ENCODE measurements at regions not wholly inside any gene's neighbourhood (a gene's known extent, or its start where the extent isn't known, plus 50 kb on each side); places are given as distances from the start of the nearest gene placed in this dataset.

DNA sequence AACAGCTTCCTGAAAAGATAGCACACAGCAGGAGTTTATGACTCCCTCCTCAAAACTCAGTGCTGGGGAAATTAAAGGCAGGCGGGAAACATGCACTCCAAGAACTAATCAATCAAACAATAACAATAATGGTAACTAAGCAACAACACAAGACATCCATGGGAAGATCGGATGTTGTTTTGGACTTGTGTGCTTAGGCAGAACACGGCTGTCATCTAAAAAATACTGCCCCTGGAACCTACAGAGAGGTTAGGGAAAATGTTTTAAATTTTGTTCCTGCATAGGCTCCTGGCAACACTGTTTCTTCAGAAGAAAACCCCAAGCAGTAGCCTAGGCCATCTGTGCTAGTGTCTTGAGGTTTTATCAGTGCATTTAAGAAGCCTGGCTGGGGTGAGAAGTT is 1378.2 kb downstream of the STIM2 start:
- TF ChIP-seq POLR2AphosphoS5 (IDR thresholded peaks at IDR 0.05), result no peak
- TF ChIP-seq, protein P1, sequence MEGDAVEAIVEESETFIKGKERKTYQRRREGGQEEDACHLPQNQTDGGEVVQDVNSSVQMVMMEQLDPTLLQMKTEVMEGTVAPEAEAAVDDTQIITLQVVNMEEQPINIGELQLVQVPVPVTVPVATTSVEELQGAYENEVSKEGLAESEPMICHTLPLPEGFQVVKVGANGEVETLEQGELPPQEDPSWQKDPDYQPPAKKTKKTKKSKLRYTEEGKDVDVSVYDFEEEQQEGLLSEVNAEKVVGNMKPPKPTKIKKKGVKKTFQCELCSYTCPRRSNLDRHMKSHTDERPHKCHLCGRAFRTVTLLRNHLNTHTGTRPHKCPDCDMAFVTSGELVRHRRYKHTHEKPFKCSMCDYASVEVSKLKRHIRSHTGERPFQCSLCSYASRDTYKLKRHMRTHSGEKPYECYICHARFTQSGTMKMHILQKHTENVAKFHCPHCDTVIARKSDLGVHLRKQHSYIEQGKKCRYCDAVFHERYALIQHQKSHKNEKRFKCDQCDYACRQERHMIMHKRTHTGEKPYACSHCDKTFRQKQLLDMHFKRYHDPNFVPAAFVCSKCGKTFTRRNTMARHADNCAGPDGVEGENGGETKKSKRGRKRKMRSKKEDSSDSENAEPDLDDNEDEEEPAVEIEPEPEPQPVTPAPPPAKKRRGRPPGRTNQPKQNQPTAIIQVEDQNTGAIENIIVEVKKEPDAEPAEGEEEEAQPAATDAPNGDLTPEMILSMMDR (IDR thresholded peaks at IDR 0.05), result no peak
- no peak for TF ChIP-seq POLR2A (IDR thresholded peaks at IDR 0.05)
- TF ChIP-seq EP300 (IDR thresholded peaks at IDR 0.05), result no peak
